ENCODE measurements at regions not wholly inside any gene's neighbourhood (a gene's known extent, or its start where the extent isn't known, plus 50 kb on each side); places are given as distances from the start of the nearest gene placed in this dataset.

DNA sequence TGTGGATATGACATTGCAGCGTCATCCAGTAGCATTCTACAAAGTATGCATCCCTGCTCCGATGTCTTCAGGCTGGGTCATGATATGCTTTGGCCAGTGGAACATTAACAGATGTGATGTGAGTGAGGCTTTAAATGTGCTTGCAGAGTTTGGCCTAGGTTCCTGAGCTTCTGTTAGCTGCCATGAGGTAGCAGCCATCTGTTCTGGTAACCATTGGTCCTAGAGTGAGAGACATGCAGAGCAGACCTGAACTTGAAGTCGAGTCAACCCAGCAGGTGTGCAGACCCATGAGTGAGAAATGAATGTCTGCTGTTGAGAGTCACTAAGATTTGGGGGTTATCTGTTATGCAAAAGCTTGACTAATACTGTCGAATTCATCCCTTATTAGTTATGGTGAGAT is 73.8 kb upstream of the NABP1 start:
- 98% methylated on average over 4 of the region's 4 CpGs for whole genome bisulfite sequencing
- H3K9me3 ChIP-seq (ENCODE audit: control insufficient read depth in 2 of 2, insufficient read depth in 1 of 2, low read length in 1 of 2) = no peaks in the 10 kb centered on the region
- DNase-seq (ENCODE audit: low read depth in 6 of 9, low spot score in 9 of 9) = no peak
- H3K27me3 ChIP-seq (ENCODE audit: control insufficient read depth in 2 of 2, insufficient read depth in 1 of 2, low read length in 1 of 2) = no peaks in the 10 kb centered on the region
- no peaks in the 10 kb centered on the region for H3K4me1 ChIP-seq (ENCODE audit: control insufficient read depth in 2 of 2, insufficient read depth in 2 of 2, low read length in 2 of 2)
- no peaks in the 10 kb centered on the region for H3K36me3 ChIP-seq (ENCODE audit: control insufficient read depth in 2 of 2, insufficient read depth in 2 of 2, low read length in 1 of 2)
- no peak overlapping the region for H3K4me3 ChIP-seq (ENCODE audit: low read length in 2 of 2)
- H3K27ac ChIP-seq (ENCODE audit: low read depth in 1 of 2, low read length in 1 of 2) = no peak overlapping the region

- Histone ChIP-seq H3K27me3 (ENCODE audit: control insufficient read depth in 2 of 2, insufficient read depth in 1 of 2, low read length in 1 of 2) (no peaks in the 10 kb centered on the region), H3K9me3 (ENCODE audit: control insufficient read depth in 2 of 2, insufficient read depth in 1 of 2, low read length in 1 of 2) (no peaks in the 10 kb centered on the region), H3K4me1 (ENCODE audit: control insufficient read depth in 2 of 2, insufficient read depth in 2 of 2, low read length in 2 of 2) (no peaks in the 10 kb centered on the region), H3K4me3 (ENCODE audit: low read length in 2 of 2) (no peak overlapping the region), H3K27ac (ENCODE audit: low read depth in 1 of 2, low read length in 1 of 2) (no peak overlapping the region), H3K36me3 (ENCODE audit: control insufficient read depth in 2 of 2, insufficient read depth in 2 of 2, low read length in 1 of 2) (no peaks in the 10 kb centered on the region)
- DNase-seq (ENCODE audit: low read depth in 6 of 9, low spot score in 9 of 9) = no peak
- 95% methylated on average over 1 of the region's 1 CpG for WGBS
Measured at GRCh38 chr2:191607096-191607495, 70.8 kb upstream of the NABP1 start.

DNA sequence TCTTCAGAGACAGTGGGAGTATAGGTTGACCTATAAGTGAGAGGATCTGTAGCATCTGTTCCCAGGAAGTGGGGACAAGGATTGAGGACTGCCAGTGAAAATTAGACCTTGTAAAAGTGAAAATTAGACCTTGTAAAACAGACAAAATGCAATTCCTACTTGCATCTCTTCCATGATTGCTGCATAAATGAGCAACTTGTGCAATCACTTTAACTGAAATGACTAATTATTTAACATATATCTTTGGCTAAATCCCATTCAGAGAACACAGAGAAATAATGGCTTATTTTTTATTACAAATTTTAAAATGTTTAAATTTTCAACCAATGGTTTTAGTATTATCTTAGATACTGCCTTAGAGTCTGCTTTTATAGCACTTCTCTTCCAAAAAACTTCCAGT is 67.2 kb upstream of the NABP1 start:
- H3K9me3 ChIP-seq (ENCODE audit: control insufficient read depth in 2 of 2, insufficient read depth in 1 of 2, low read length in 1 of 2) = no peaks in the 10 kb centered on the region
- H3K27ac ChIP-seq (ENCODE audit: low read depth in 1 of 2, low read length in 1 of 2) = no peak overlapping the region
- DNase-seq (ENCODE audit: low read depth in 6 of 9, low spot score in 9 of 9) = no peak
- H3K4me3 ChIP-seq (ENCODE audit: low read length in 2 of 2) = no peak overlapping the region
- H3K4me1 ChIP-seq (ENCODE audit: control insufficient read depth in 2 of 2, insufficient read depth in 2 of 2, low read length in 2 of 2) = no peaks in the 10 kb centered on the region
- no peaks in the 10 kb centered on the region for H3K27me3 ChIP-seq (ENCODE audit: control insufficient read depth in 2 of 2, insufficient read depth in 1 of 2, low read length in 1 of 2)
- no peaks in the 10 kb centered on the region for H3K36me3 ChIP-seq (ENCODE audit: control insufficient read depth in 2 of 2, insufficient read depth in 2 of 2, low read length in 1 of 2)

GRCh38 chr2:191611614-191612013 is 66.3 kb upstream of the NABP1 start:
- no peaks in the 10 kb centered on the region for H3K4me1 ChIP-seq (ENCODE audit: control insufficient read depth in 2 of 2, insufficient read depth in 2 of 2, low read length in 2 of 2)
- WGBS = 96% methylated on average over 3 of the region's 3 CpGs
- H3K9me3 ChIP-seq (ENCODE audit: control insufficient read depth in 2 of 2, insufficient read depth in 1 of 2, low read length in 1 of 2) = no peaks in the 10 kb centered on the region
- no peak overlapping the region for H3K4me3 ChIP-seq (ENCODE audit: low read length in 2 of 2)
- no peaks in the 10 kb centered on the region for H3K27me3 ChIP-seq (ENCODE audit: control insufficient read depth in 2 of 2, insufficient read depth in 1 of 2, low read length in 1 of 2)
- no peaks in the 10 kb centered on the region for H3K36me3 ChIP-seq (ENCODE audit: control insufficient read depth in 2 of 2, insufficient read depth in 2 of 2, low read length in 1 of 2)
- H3K27ac ChIP-seq (ENCODE audit: low read depth in 1 of 2, low read length in 1 of 2) = no peak overlapping the region
- no peak for DNase-seq (ENCODE audit: low read depth in 6 of 9, low spot score in 9 of 9)

DNA sequence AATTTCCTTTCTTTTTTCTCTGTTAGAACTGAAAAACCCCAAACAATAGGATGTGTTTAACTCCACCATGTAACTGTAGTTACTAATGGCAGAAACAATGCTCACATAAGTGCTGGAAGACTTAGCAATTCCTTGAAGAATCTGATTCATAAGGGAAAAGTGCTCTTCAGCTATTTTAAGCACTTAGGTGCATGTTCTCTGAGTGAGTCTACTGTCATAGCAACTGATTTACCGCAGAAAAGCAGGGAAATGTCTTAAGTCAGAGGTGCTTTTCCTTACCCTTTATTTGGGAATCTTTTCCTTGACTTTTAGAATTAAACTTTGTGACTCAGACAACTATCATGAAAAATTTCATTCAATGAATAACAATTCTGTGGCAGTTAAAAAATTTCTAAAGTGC is 65.4 kb upstream of the NABP1 start:
- Histone ChIP-seq H3K27ac (ENCODE audit: low read depth in 1 of 2, low read length in 1 of 2) (no peak overlapping the region), H3K9me3 (ENCODE audit: control insufficient read depth in 2 of 2, insufficient read depth in 1 of 2, low read length in 1 of 2) (no peaks in the 10 kb centered on the region), H3K36me3 (ENCODE audit: control insufficient read depth in 2 of 2, insufficient read depth in 2 of 2, low read length in 1 of 2) (no peaks in the 10 kb centered on the region), H3K4me1 (ENCODE audit: control insufficient read depth in 2 of 2, insufficient read depth in 2 of 2, low read length in 2 of 2) (peaks cover 0 to 2% of the 10 kb centered on the region in 2 donors), H3K27me3 (ENCODE audit: control insufficient read depth in 2 of 2, insufficient read depth in 1 of 2, low read length in 1 of 2) (no peaks in the 10 kb centered on the region), H3K4me3 (ENCODE audit: low read length in 2 of 2) (no peak overlapping the region)
- no peak for DNase-seq (ENCODE audit: low read depth in 6 of 9, low spot score in 9 of 9)
- WGBS = 91% methylated on average over 1 of the region's 1 CpG

GRCh38 chr2:191614759-191615158 is 63.2 kb upstream of the NABP1 start:
- no peaks in the 10 kb centered on the region for H3K9me3 ChIP-seq (ENCODE audit: control insufficient read depth in 2 of 2, insufficient read depth in 1 of 2, low read length in 1 of 2)
- DNase-seq (ENCODE audit: low read depth in 6 of 9, low spot score in 9 of 9) = no peak
- peaks cover 0 to 9% of the 10 kb centered on the region in 2 donors for H3K4me1 ChIP-seq (ENCODE audit: control insufficient read depth in 2 of 2, insufficient read depth in 2 of 2, low read length in 2 of 2)
- no peak overlapping the region for H3K27ac ChIP-seq (ENCODE audit: low read depth in 1 of 2, low read length in 1 of 2)
- 98% methylated on average over 3 of the region's 3 CpGs for WGBS
- H3K4me3 ChIP-seq (ENCODE audit: low read length in 2 of 2) = no peak overlapping the region
- no peaks in the 10 kb centered on the region for H3K27me3 ChIP-seq (ENCODE audit: control insufficient read depth in 2 of 2, insufficient read depth in 1 of 2, low read length in 1 of 2)
- no peaks in the 10 kb centered on the region for H3K36me3 ChIP-seq (ENCODE audit: control insufficient read depth in 2 of 2, insufficient read depth in 2 of 2, low read length in 1 of 2)

- H3K4me1 ChIP-seq (ENCODE audit: control insufficient read depth in 2 of 2, insufficient read depth in 2 of 2, low read length in 2 of 2) = peaks cover 0 to 9% of the 10 kb centered on the region in 2 donors
- H3K27ac ChIP-seq (ENCODE audit: low read depth in 1 of 2, low read length in 1 of 2) = no peak overlapping the region
- no peaks in the 10 kb centered on the region for H3K36me3 ChIP-seq (ENCODE audit: control insufficient read depth in 2 of 2, insufficient read depth in 2 of 2, low read length in 1 of 2)
- no peak overlapping the region for H3K4me3 ChIP-seq (ENCODE audit: low read length in 2 of 2)
- 79% methylated on average over 3 of the region's 3 CpGs for WGBS
- no peaks in the 10 kb centered on the region for H3K9me3 ChIP-seq (ENCODE audit: control insufficient read depth in 2 of 2, insufficient read depth in 1 of 2, low read length in 1 of 2)
- no peak for DNase-seq (ENCODE audit: low read depth in 6 of 9, low spot score in 9 of 9)
- no peaks in the 10 kb centered on the region for H3K27me3 ChIP-seq (ENCODE audit: control insufficient read depth in 2 of 2, insufficient read depth in 1 of 2, low read length in 1 of 2)
Measured at GRCh38 chr2:191615596-191615995, 62.3 kb upstream of the NABP1 start.

- H3K27ac ChIP-seq (ENCODE audit: low read depth in 1 of 2, low read length in 1 of 2) = peak overlapping the region in 1 of 2 donors; percentile 62
- DNase-seq (ENCODE audit: low read depth in 6 of 9, low spot score in 9 of 9) = peak; percentile 29 to 82 (median 61)
Measured at GRCh38 chr2:191617575-191617974, 60.4 kb upstream of the NABP1 start.

GRCh38 chr2:191618046-191618780 is 59.7 kb upstream of the NABP1 start:
- DNase-seq (ENCODE audit: low read depth in 6 of 9, low spot score in 9 of 9) = no peak
- Histone ChIP-seq H3K36me3 (ENCODE audit: control insufficient read depth in 2 of 2, insufficient read depth in 2 of 2, low read length in 1 of 2) (no peaks in the 10 kb centered on the region), H3K27me3 (ENCODE audit: control insufficient read depth in 2 of 2, insufficient read depth in 1 of 2, low read length in 1 of 2) (no peaks in the 10 kb centered on the region), H3K4me3 (ENCODE audit: low read length in 2 of 2) (no peak overlapping the region), H3K27ac (ENCODE audit: low read depth in 1 of 2, low read length in 1 of 2) (peak overlapping the region in 1 of 2 donors; percentile 34), H3K9me3 (ENCODE audit: control insufficient read depth in 2 of 2, insufficient read depth in 1 of 2, low read length in 1 of 2) (no peaks in the 10 kb centered on the region), H3K4me1 (ENCODE audit: control insufficient read depth in 2 of 2, insufficient read depth in 2 of 2, low read length in 2 of 2) (peaks cover 0 to 12% of the 10 kb centered on the region in 2 donors)
- WGBS = 95% methylated on average over 3 of the region's 3 CpGs

More at GRCh38 chr2:191617575-191617974, 60.4 kb upstream of the NABP1 start:
- H3K4me3 ChIP-seq (ENCODE audit: low read length in 2 of 2) = no peak overlapping the region
- WGBS = 2% methylated on average over 4 of the region's 4 CpGs
- no peaks in the 10 kb centered on the region for H3K9me3 ChIP-seq (ENCODE audit: control insufficient read depth in 2 of 2, insufficient read depth in 1 of 2, low read length in 1 of 2)
- H3K27me3 ChIP-seq (ENCODE audit: control insufficient read depth in 2 of 2, insufficient read depth in 1 of 2, low read length in 1 of 2) = no peaks in the 10 kb centered on the region
- peaks cover 0 to 12% of the 10 kb centered on the region in 2 donors for H3K4me1 ChIP-seq (ENCODE audit: control insufficient read depth in 2 of 2, insufficient read depth in 2 of 2, low read length in 2 of 2)
- H3K36me3 ChIP-seq (ENCODE audit: control insufficient read depth in 2 of 2, insufficient read depth in 2 of 2, low read length in 1 of 2) = no peaks in the 10 kb centered on the region
